ENCODE measurements at regions not wholly inside any gene's neighbourhood (a gene's known extent, or its start where the extent isn't known, plus 50 kb on each side); places are given as distances from the start of the nearest gene placed in this dataset.

DNA sequence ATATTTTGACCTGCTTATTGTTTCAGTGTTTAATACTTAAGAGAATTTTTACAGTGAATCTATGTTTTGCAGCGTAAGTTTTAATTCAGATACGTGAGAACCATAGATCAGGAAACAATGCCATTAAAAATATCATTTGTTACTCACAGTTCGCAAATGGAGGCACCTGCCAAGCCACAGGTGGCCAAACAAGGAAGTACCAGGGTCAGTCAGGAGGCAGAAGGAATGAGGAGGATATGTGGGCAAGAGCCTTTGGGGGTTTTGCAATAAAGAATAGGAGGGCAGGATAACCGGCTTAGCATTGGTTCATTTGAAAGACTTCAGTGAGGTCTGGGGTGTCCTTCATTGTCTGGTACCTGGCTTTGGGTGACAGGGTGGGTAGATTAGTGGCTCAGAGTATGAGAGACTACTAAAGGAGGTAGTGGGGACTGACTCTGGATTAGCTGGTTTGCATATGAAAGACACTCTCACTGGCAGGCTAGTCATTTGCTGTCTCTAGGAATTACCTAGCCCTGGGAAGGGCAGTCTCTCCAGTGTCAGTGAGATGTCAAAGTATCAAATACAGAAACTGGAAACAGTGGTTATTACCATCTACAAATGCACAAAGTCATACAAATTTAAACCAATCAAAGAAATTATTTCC lies 132.2 kb upstream of the CAV2 start:
- TF ChIP-seq, protein P1, sequence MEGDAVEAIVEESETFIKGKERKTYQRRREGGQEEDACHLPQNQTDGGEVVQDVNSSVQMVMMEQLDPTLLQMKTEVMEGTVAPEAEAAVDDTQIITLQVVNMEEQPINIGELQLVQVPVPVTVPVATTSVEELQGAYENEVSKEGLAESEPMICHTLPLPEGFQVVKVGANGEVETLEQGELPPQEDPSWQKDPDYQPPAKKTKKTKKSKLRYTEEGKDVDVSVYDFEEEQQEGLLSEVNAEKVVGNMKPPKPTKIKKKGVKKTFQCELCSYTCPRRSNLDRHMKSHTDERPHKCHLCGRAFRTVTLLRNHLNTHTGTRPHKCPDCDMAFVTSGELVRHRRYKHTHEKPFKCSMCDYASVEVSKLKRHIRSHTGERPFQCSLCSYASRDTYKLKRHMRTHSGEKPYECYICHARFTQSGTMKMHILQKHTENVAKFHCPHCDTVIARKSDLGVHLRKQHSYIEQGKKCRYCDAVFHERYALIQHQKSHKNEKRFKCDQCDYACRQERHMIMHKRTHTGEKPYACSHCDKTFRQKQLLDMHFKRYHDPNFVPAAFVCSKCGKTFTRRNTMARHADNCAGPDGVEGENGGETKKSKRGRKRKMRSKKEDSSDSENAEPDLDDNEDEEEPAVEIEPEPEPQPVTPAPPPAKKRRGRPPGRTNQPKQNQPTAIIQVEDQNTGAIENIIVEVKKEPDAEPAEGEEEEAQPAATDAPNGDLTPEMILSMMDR (conservative IDR thresholded peaks at IDR 0.05; ENCODE audit: low read length), result no peak
- TF ChIP-seq EZH2phosphoT487 (IDR thresholded peaks at IDR 0.05; ENCODE audit: borderline replicate concordance, low read depth, low read length), result no peak

Data from OCI-LY7 (cell line).